ENCODE measurements at regions not wholly inside any gene's neighbourhood (a gene's known extent, or its start where the extent isn't known, plus 50 kb on each side); places are given as distances from the start of the nearest gene placed in this dataset.

- Mint-ChIP-seq H3K9me3 (peaks cover 5% of the 10 kb centered on the region), H3K27me3 (ENCODE audit: low read depth) (no peaks in the 10 kb centered on the region), H3K4me1 (ENCODE audit: low read depth) (no peaks in the 10 kb centered on the region), H3K4me3 (no peak overlapping the region), H3K36me3 (ENCODE audit: insufficient read depth) (no peaks in the 10 kb centered on the region)
- ATAC-seq = no peak
- no peak for DNase-seq
These were observed 377.5 kb downstream of the ZNF521 start for GRCh38 chr18:24974431-24974830.

- Mint-ChIP-seq H3K36me3 (ENCODE audit: insufficient read depth) (no peaks in the 10 kb centered on the region), H3K4me3 (no peak overlapping the region), H3K27me3 (ENCODE audit: low read depth) (no peaks in the 10 kb centered on the region), H3K9me3 (peaks cover 5% of the 10 kb centered on the region), H3K4me1 (ENCODE audit: low read depth) (no peaks in the 10 kb centered on the region)
- ATAC-seq = no peak
- DNase-seq = no peak
These were observed 376.2 kb downstream of the ZNF521 start for GRCh38 chr18:24975496-24976372.

- Mint-ChIP-seq H3K4me3 (no peak overlapping the region), H3K27me3 (ENCODE audit: low read depth) (no peaks in the 10 kb centered on the region), H3K9me3 (peaks cover under 1% of the 10 kb centered on the region), H3K4me1 (ENCODE audit: low read depth) (no peaks in the 10 kb centered on the region), H3K36me3 (ENCODE audit: insufficient read depth) (no peaks in the 10 kb centered on the region)
- ATAC-seq (no peak), DNase-seq (no peak)
These were observed 375.5 kb downstream of the ZNF521 start for GRCh38 chr18:24976502-24976901.

GRCh38 chr18:24979235-24979634, 372.7 kb downstream of the ZNF521 start:
- no peaks in the 10 kb centered on the region for H3K27me3 Mint-ChIP-seq (ENCODE audit: low read depth)
- H3K36me3 Mint-ChIP-seq (ENCODE audit: insufficient read depth) = no peaks in the 10 kb centered on the region
- DNase-seq (no peak), ATAC-seq (no peak)
- no peaks in the 10 kb centered on the region for H3K4me1 Mint-ChIP-seq (ENCODE audit: low read depth)
- no peaks in the 10 kb centered on the region for H3K9me3 Mint-ChIP-seq
- no peak overlapping the region for H3K4me3 Mint-ChIP-seq

GRCh38 chr18:24982831-24983230, 369.1 kb downstream of the ZNF521 start:
- Mint-ChIP-seq H3K4me1 (ENCODE audit: low read depth) (no peaks in the 10 kb centered on the region), H3K27me3 (ENCODE audit: low read depth) (no peaks in the 10 kb centered on the region), H3K9me3 (no peaks in the 10 kb centered on the region), H3K4me3 (no peak overlapping the region), H3K36me3 (ENCODE audit: insufficient read depth) (no peaks in the 10 kb centered on the region)
- DNase-seq (no peak), ATAC-seq (no peak)

GRCh38 chr18:24983566-24984139, 368.3 kb downstream of the ZNF521 start:
- Mint-ChIP-seq H3K4me1 (ENCODE audit: low read depth) (no peaks in the 10 kb centered on the region), H3K4me3 (no peak overlapping the region), H3K36me3 (ENCODE audit: insufficient read depth) (no peaks in the 10 kb centered on the region), H3K9me3 (no peaks in the 10 kb centered on the region), H3K27me3 (ENCODE audit: low read depth) (no peaks in the 10 kb centered on the region)
- ATAC-seq = no peak
- DNase-seq = no peak

- Mint-ChIP-seq H3K4me1 (ENCODE audit: low read depth) (no peaks in the 10 kb centered on the region), H3K4me3 (no peak overlapping the region), H3K36me3 (ENCODE audit: insufficient read depth) (no peaks in the 10 kb centered on the region), H3K27me3 (ENCODE audit: low read depth) (peaks cover 1% of the 10 kb centered on the region), H3K9me3 (no peaks in the 10 kb centered on the region)
- ATAC-seq (no peak), DNase-seq (no peak)
These were observed 366.4 kb downstream of the ZNF521 start for GRCh38 chr18:24985586-24985985.

GRCh38 chr18:24986666-24987302, 365.2 kb downstream of the ZNF521 start:
- H3K4me1 Mint-ChIP-seq (ENCODE audit: low read depth) = no peaks in the 10 kb centered on the region

GRCh38 chr18:24987303-24988252, 364.4 kb downstream of the ZNF521 start:
- Mint-ChIP-seq H3K4me3 (no peak overlapping the region), H3K9me3 (no peaks in the 10 kb centered on the region), H3K36me3 (ENCODE audit: insufficient read depth) (no peaks in the 10 kb centered on the region), H3K27me3 (ENCODE audit: low read depth) (peaks cover 1% of the 10 kb centered on the region), H3K4me1 (ENCODE audit: low read depth) (no peaks in the 10 kb centered on the region)
- no peak for DNase-seq
- ATAC-seq = no peak

More at GRCh38 chr18:24986666-24987302, 365.2 kb downstream of the ZNF521 start:
- H3K9me3 Mint-ChIP-seq = no peaks in the 10 kb centered on the region
- no peaks in the 10 kb centered on the region for H3K36me3 Mint-ChIP-seq (ENCODE audit: insufficient read depth)
- peaks cover 1% of the 10 kb centered on the region for H3K27me3 Mint-ChIP-seq (ENCODE audit: low read depth)
- H3K4me3 Mint-ChIP-seq = no peak overlapping the region
- no peak for ATAC-seq
- no peak for DNase-seq

GRCh38 chr18:24988253-24988840, 363.6 kb downstream of the ZNF521 start:
- no peaks in the 10 kb centered on the region for H3K4me1 Mint-ChIP-seq (ENCODE audit: low read depth)
- DNase-seq (no peak), ATAC-seq (no peak)
- no peaks in the 10 kb centered on the region for H3K9me3 Mint-ChIP-seq
- H3K36me3 Mint-ChIP-seq (ENCODE audit: insufficient read depth) = no peaks in the 10 kb centered on the region
- peaks cover 1% of the 10 kb centered on the region for H3K27me3 Mint-ChIP-seq (ENCODE audit: low read depth)
- no peak overlapping the region for H3K4me3 Mint-ChIP-seq

GRCh38 chr18:24989760-24990593, 362.0 kb downstream of the ZNF521 start:
- H3K9me3 Mint-ChIP-seq = peaks cover 4% of the 10 kb centered on the region
- no peak for ATAC-seq
- H3K4me3 Mint-ChIP-seq = no peak overlapping the region
- peaks cover 4% of the 10 kb centered on the region for H3K27me3 Mint-ChIP-seq (ENCODE audit: low read depth)
- H3K4me1 Mint-ChIP-seq (ENCODE audit: low read depth) = no peaks in the 10 kb centered on the region
- no peaks in the 10 kb centered on the region for H3K36me3 Mint-ChIP-seq (ENCODE audit: insufficient read depth)
- no peak for DNase-seq

- DNase-seq (no peak), ATAC-seq (no peak)
- Mint-ChIP-seq H3K4me3 (no peak overlapping the region), H3K27me3 (ENCODE audit: low read depth) (peaks cover 4% of the 10 kb centered on the region), H3K36me3 (ENCODE audit: insufficient read depth) (no peaks in the 10 kb centered on the region), H3K9me3 (peaks cover 4% of the 10 kb centered on the region), H3K4me1 (ENCODE audit: low read depth) (no peaks in the 10 kb centered on the region)
These were observed 361.3 kb downstream of the ZNF521 start for GRCh38 chr18:24990671-24991134.

Data from activated T-cell treated with anti-CD3 and anti-CD28 coated beads, Interleukin-2, amount 50 U/mL, for 4 hours (primary cell).